ENCODE measurements at regions not wholly inside any gene's neighbourhood (a gene's known extent, or its start where the extent isn't known, plus 50 kb on each side); places are given as distances from the start of the nearest gene placed in this dataset.

DNA sequence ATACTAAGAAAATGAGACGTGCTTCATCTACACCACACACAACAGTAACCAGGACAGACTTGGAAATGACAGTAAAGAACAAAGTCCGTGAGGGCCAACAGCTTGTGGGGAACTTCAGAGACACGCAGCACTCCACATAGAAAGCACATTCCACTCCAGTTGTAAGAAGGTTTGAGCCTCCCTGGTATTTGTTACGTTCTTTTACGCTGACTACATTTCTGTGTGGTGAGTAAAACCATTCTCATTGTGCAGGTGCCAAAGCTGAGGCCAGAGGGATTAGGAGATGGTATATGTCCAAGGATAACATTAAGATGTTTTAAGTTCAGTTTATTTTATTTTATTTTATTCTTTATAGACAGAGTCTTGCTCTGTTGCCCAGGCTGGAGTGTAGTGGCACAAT lies 1189.9 kb downstream of the UQCRFS1 start:
- peak; percentile 18 for DNase-seq

- DNase-seq = no peak
Observed at GRCh38 chr19:28022506-28022905, 1190.4 kb downstream of the UQCRFS1 start.

GRCh38 chr19:28021259-28022185 lies 1191.4 kb downstream of the UQCRFS1 start:
- no peak for DNase-seq

- DNase-seq = no peak
Observed at GRCh38 chr19:28020619-28021258, 1192.2 kb downstream of the UQCRFS1 start.

GRCh38 chr19:28019901-28020300 lies 1193.0 kb downstream of the UQCRFS1 start:
- DNase-seq = no peak

GRCh38 chr19:28019371-28019770 lies 1193.6 kb downstream of the UQCRFS1 start:
- DNase-seq = no peak

DNA sequence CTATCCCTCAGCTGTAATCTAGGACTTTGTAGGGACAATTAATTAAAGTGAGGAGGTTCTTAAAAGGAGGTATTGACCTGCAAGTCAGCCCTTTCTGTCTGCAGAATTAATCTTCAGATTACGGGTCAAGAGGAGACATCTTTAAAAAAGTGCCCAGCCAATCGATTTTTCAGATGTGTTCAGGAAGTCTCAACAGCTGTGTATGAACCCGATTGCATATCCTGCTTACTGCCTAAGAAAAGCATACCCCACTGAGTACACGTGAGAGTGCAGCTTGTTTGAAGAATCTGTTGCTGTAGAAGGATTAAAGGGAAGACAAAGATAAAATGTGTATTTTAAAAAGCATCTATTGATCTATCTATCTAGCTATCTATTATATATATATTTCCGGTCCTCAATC lies 1194.5 kb downstream of the UQCRFS1 start:
- no peak for DNase-seq

GRCh38 chr19:28014615-28015405 lies 1198.1 kb downstream of the UQCRFS1 start:
- DNase-seq = no peak

- no peak for DNase-seq
Observed at GRCh38 chr19:28012361-28012760, 1200.6 kb downstream of the UQCRFS1 start.

- no peak for DNase-seq
Observed at GRCh38 chr19:28010656-28011055, 1202.3 kb downstream of the UQCRFS1 start.

- peak; percentile 4 for DNase-seq
Observed at GRCh38 chr19:28009696-28010095, 1203.3 kb downstream of the UQCRFS1 start.

GRCh38 chr19:28008695-28009094 lies 1204.3 kb downstream of the UQCRFS1 start:
- DNase-seq = no peak

DNA sequence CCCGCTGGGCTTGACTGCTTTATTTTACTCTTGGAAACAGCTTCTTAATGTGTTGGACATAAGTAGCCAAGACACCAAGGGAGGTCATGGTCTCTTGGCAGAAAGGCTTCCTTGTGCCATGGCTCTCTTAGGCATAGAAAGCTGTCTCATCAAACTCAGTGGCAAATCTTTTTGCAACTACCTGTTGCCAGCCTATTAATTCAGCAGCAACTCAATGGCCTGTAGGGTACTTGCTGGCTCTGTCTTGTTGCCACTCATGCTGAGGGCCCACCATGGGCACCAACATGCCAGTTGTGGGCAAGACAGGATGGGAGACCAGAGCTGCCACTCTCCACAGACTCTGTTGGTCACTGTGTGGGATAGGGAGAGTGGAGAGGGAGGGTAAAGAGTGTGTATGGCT lies 1209.4 kb downstream of the UQCRFS1 start:
- no peak for DNase-seq

GRCh38 chr19:27997069-27997468 lies 1215.9 kb downstream of the UQCRFS1 start:
- no peak for DNase-seq

- no peak for DNase-seq
Observed at GRCh38 chr19:27993619-27994570, 1219.1 kb downstream of the UQCRFS1 start.

DNA sequence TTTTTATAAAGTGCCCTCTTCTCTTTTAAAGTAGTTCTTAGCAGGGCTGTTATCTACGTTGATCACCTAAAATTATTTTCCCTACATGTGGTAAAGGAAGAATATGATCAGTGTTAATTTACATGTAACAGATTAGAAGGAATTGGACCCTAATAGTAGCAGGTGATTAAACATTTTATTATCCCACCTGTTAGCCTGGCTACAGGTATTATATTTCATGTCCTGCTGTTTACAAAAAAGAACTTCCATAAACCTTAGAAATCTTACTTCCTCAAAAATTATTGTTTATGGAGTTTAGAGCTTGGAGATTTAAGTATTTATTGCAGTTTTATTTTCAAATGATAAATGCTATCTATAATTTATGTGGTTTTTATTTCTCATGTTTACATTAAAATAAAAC lies 1226.7 kb downstream of the UQCRFS1 start:
- DNase-seq = no peak

GRCh38 chr19:27975419-27976005 lies 1237.4 kb downstream of the UQCRFS1 start:
- DNase-seq = no peak

DNA sequence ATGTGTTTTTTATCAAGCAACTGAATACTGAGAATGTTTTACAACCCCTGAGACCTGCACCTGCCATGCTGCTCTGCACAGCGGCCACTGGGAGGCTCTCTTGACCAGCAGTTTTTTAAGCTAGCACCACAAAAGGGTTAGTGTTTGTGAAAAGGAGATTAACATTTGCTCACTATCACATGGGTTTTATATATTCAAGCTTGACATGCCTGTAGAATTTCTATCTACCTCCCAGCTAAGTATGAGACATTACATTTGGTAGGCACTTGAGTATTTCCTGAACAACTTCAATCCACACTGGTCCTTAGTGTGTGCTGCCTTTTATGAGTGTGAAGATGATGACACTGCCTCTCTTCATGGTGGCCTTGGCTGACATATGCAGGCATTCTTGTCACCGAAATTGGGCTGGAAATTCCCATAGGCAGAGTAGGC lies 1238.9 kb downstream of the UQCRFS1 start:
- DNase-seq = peak; percentile 24

GRCh38 chr19:27972291-27973040 lies 1240.5 kb downstream of the UQCRFS1 start:
- DNase-seq = peak; percentile 75

DNA sequence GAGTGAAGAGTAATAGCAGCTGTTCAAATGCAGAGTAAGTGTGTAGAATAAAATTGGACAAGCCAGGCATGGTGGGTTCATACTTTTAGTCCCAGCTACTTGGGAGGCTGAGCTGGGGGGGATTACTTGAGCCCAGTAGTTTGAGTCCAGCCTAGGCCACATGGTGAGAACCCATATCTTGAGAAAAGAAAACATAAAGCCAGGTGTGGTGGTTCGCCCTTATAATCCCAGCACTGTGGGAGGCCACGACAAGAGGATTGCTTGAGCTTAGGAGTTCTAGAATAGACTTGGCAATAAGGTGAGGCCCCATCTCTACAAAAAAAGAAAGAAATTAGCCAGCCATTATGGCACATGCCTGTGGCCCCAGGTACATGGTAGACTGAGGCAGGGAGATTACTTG lies 1241.1 kb downstream of the UQCRFS1 start:
- no peak for DNase-seq

DNA sequence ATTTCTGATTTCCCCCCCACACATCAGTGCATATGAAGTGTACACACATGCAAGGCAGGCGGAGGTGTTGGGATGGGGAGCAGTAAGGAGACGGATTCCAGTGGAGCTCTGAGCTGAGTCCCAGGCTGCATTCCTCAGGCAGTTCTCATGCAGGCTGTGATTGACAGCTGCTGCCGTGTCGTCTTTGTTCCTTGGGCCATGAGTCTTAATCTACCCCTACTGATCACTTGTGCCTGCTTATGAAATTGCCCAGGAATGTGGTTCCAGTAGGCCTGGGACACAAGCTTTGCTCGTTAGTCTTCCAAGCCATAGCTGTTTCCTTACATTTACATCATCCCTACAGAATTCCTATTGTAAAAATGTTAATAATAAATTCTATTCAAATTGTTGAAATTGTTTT lies 1241.9 kb downstream of the UQCRFS1 start:
- peak; percentile 87 for DNase-seq

Data from fibroblast of skin of right quadriceps (primary cell).